ENCODE measurements at regions not wholly inside any gene's neighbourhood (a gene's known extent, or its start where the extent isn't known, plus 50 kb on each side); places are given as distances from the start of the nearest gene placed in this dataset.

GRCh38 chr3:75059120-75059519 is 444.7 kb upstream of the CNTN3 start:
- no TSS peak for BruUV-seq (replicated peaks)
- H3K4me1 ChIP-seq (ENCODE audit: insufficient read depth, low read length, poor library complexity, severe bottlenecking): no peaks in the 10 kb centered on the region
- H2AFZ ChIP-seq (ENCODE audit: low read length): no peak overlapping the region
- DNase-seq (ENCODE audit: low spot score): no peak
- POLR2A ChIA-PET: no interaction called here
- H3K4me3 ChIP-seq (ENCODE audit: low read depth, low read length, poor library complexity, severe bottlenecking): no peak overlapping the region
- H3K4me2 ChIP-seq (ENCODE audit: low read length): no peak overlapping the region
- CTCF ChIA-PET (ENCODE audit: unreplicated experiment): no interaction called here
- H3K27ac ChIP-seq (ENCODE audit: low read depth, low read length, poor library complexity, severe bottlenecking): no peak overlapping the region
- no peaks in the 10 kb centered on the region for H3K9me3 ChIP-seq (ENCODE audit: low read length)
- TF ChIP-seq EZH2phosphoT487 (IDR thresholded peaks at IDR 0.05; ENCODE audit: borderline replicate concordance, low read depth, low read length): no peak
- TF ChIP-seq CTCF (conservative IDR thresholded peaks at IDR 0.05; ENCODE audit: low read length): no peak
- intact Hi-C loops (cut with micrococcal nuclease; ENCODE audit: unreplicated experiment): no loop called here
- no peaks in the 10 kb centered on the region for H3K79me2 ChIP-seq (ENCODE audit: insufficient read depth, low read depth, low read length)
- H3K36me3 ChIP-seq (ENCODE audit: insufficient read depth, low read length): no peaks in the 10 kb centered on the region
- H3K9me2 ChIP-seq (ENCODE audit: insufficient read depth, low read length): no peaks in the 10 kb centered on the region
- no peaks in the 10 kb centered on the region for H4K20me1 ChIP-seq (ENCODE audit: insufficient read depth, low read length)

GRCh38 chr3:75061806-75062205 is 447.3 kb upstream of the CNTN3 start:
- Histone ChIP-seq H3K4me3 (ENCODE audit: low read depth, low read length, poor library complexity, severe bottlenecking) (no peak overlapping the region), H3K27ac (ENCODE audit: low read depth, low read length, poor library complexity, severe bottlenecking) (no peak overlapping the region), H3K9me2 (ENCODE audit: insufficient read depth, low read length) (no peaks in the 10 kb centered on the region), H3K36me3 (ENCODE audit: insufficient read depth, low read length) (no peaks in the 10 kb centered on the region), H4K20me1 (ENCODE audit: insufficient read depth, low read length) (no peaks in the 10 kb centered on the region), H2AFZ (ENCODE audit: low read length) (no peak overlapping the region), H3K79me2 (ENCODE audit: insufficient read depth, low read depth, low read length) (no peaks in the 10 kb centered on the region), H3K9me3 (ENCODE audit: low read length) (no peaks in the 10 kb centered on the region), H3K4me1 (ENCODE audit: insufficient read depth, low read length, poor library complexity, severe bottlenecking) (no peaks in the 10 kb centered on the region), H3K4me2 (ENCODE audit: low read length) (no peak overlapping the region)
- no peak for DNase-seq (ENCODE audit: low spot score)
- TF ChIP-seq EZH2phosphoT487 (IDR thresholded peaks at IDR 0.05; ENCODE audit: borderline replicate concordance, low read depth, low read length) (no peak), CTCF (conservative IDR thresholded peaks at IDR 0.05; ENCODE audit: low read length) (no peak)
- ChIA-PET POLR2A (interaction anchor here (0.6 kb wide), 1 partner anchor 504 kb away, joined by 3 read pairs; no protein-coding TSS in a partner anchor), CTCF (ENCODE audit: unreplicated experiment) (no interaction called here)
- no TSS peak for BruUV-seq (replicated peaks)
- intact Hi-C loops (cut with micrococcal nuclease; ENCODE audit: unreplicated experiment): no loop called here

GRCh38 chr3:75075158-75075557 is 460.7 kb upstream of the CNTN3 start:
- H3K36me3 ChIP-seq (ENCODE audit: insufficient read depth, low read length): no peaks in the 10 kb centered on the region
- H2AFZ ChIP-seq (ENCODE audit: low read length): no peak overlapping the region
- H3K4me3 ChIP-seq (ENCODE audit: low read depth, low read length, poor library complexity, severe bottlenecking): no peak overlapping the region
- H3K4me1 ChIP-seq (ENCODE audit: insufficient read depth, low read length, poor library complexity, severe bottlenecking): no peaks in the 10 kb centered on the region
- TF ChIP-seq CTCF (conservative IDR thresholded peaks at IDR 0.05; ENCODE audit: low read length) (no peak), EZH2phosphoT487 (IDR thresholded peaks at IDR 0.05; ENCODE audit: borderline replicate concordance, low read depth, low read length) (no peak)
- no TSS peak for BruUV-seq (replicated peaks)
- no peaks in the 10 kb centered on the region for H3K9me3 ChIP-seq (ENCODE audit: low read length)
- CTCF ChIA-PET (ENCODE audit: unreplicated experiment): no interaction called here
- no peak for DNase-seq (ENCODE audit: low spot score)
- intact Hi-C loops (cut with micrococcal nuclease; ENCODE audit: unreplicated experiment): no loop called here
- H3K79me2 ChIP-seq (ENCODE audit: insufficient read depth, low read depth, low read length): no peaks in the 10 kb centered on the region
- H4K20me1 ChIP-seq (ENCODE audit: insufficient read depth, low read length): no peaks in the 10 kb centered on the region
- H3K9me2 ChIP-seq (ENCODE audit: insufficient read depth, low read length): no peaks in the 10 kb centered on the region
- POLR2A ChIA-PET: no interaction called here
- no peak overlapping the region for H3K27ac ChIP-seq (ENCODE audit: low read depth, low read length, poor library complexity, severe bottlenecking)
- no peak overlapping the region for H3K4me2 ChIP-seq (ENCODE audit: low read length)
